HepG2 (cell line): ENCODE measurements at regions not wholly inside any gene's neighbourhood (a gene's known extent, or its start where the extent isn't known, plus 50 kb on each side); places are given as distances from the start of the nearest gene placed in this dataset.

Source experiments
- ATAC-seq: fragments of 200-7000 bp; cut with Tn5 transposase; 3 replicates; pipeline ENCODE4 v1.9.1; 2020; ENCODE audit warnings: mild to moderate bottlenecking, moderate library complexity
- BruUV-seq: library from RNA; stranded (reverse); fragments of 400-500 nt; replicated peaks from 2 replicates; lab custom pipeline; 2021; lab: Mats Ljungman, UMichigan
- CTCF ChIA-PET: fragments of 300-600 bp; formaldehyde crosslinking; extraction: SDS; loops from one replicate; lab custom pipeline; 2021; ENCODE audit warnings: low total read pairs, inconsistent platforms, low intra/inter-chr PET ratio; lab: Yijun Ruan, JAX
- POLR2A ChIA-PET: fragments of 350-600 bp; sonication (Branson Sonifier 250); formaldehyde crosslinking; loops from one replicate; lab custom pipeline; 2020; ENCODE audit warnings: antibody characterized with exemption, inconsistent platforms; lab: Yijun Ruan, JAX
- DNase-seq: peaks from one replicate; pipeline ENCODE4 v3.0.0-alpha.2; 2015; ENCODE audit warnings: low spot score
- FAIRE-seq: peaks from 3 replicates; lab custom pipeline; 2011; peaks lifted over from hg19 to GRCh38; lab: Jason Lieb, UNC
- H2AFZ ChIP-seq: one replicate; pipeline ENCODE4 v1.6.1; 2011; ENCODE audit warnings: low read length, inconsistent platforms
- H3K27ac ChIP-seq: fragments of 300-600 bp; 3 replicates; pipeline ENCODE4 v1.8.0; 2011; ENCODE audit warnings: mixed run types, mild to moderate bottlenecking, mixed read lengths, low read length, inconsistent platforms; ENCODE audit not compliant: insufficient read depth; ENCODE audit errors: extremely low read length
- H3K27me3 ChIP-seq, 2 experiments: fragments of 200-600 bp in 1 of 2; 2 replicates in 1 of 2; 3 replicates in 1 of 2; pipeline versions ENCODE4 v1.6.0 to v1.8.0; 2011; ENCODE audit warnings: low read length in 2 of 2, mild to moderate bottlenecking in 2 of 2, moderate library complexity in 2 of 2, inconsistent platforms in 1 of 2; ENCODE audit not compliant: insufficient read depth in 2 of 2, control insufficient read depth in 1 of 2
- H3K36me3 ChIP-seq, 2 experiments: fragments of 200-600 bp in 1 of 2; replicated peaks in 1 of 2; 2 replicates in 1 of 2; 3 replicates in 1 of 2; pipeline versions ENCODE4 v1.5.1 to v1.8.0; 2011; ENCODE audit warnings: low read length in 2 of 2, inconsistent platforms in 1 of 2; ENCODE audit not compliant: insufficient read depth in 2 of 2, control insufficient read depth in 1 of 2
- H3K4me1 ChIP-seq: 2 replicates; pipeline ENCODE4 v1.5.1; 2012; ENCODE audit warnings: low read length, inconsistent platforms; ENCODE audit not compliant: insufficient read depth
- H3K4me2 ChIP-seq: 2 replicates; pipeline ENCODE4 v1.6.0; 2011; ENCODE audit warnings: low read depth, low read length, inconsistent platforms
- H3K4me3 ChIP-seq, 3 experiments: fragments of 200-600 bp in 1 of 3; sonication (generic), shearing (Covaris generic) in 1 of 3; replicated peaks in 1 of 3; 2 replicates each; pipeline ENCODE4 v1.5.1; 2011 to 2016; ENCODE audit warnings: low read length in 3 of 3, inconsistent platforms in 2 of 3, low read depth in 2 of 3, mild to moderate bottlenecking in 2 of 3, control low read depth in 1 of 3, mixed read lengths in 1 of 3; ENCODE audit not compliant: insufficient read depth in 1 of 3
- H3K79me2 ChIP-seq: one replicate; pipeline ENCODE4 v1.6.1; 2011; ENCODE audit warnings: low read length, inconsistent platforms; ENCODE audit not compliant: insufficient read depth
- H3K9ac ChIP-seq: 2 replicates; pipeline ENCODE4 v1.6.0; 2011; ENCODE audit warnings: mild to moderate bottlenecking, low read depth, low read length, inconsistent platforms; ENCODE audit not compliant: insufficient read depth
- H3K9me3 ChIP-seq: 2 replicates; pipeline ENCODE4 v1.5.1; 2012; ENCODE audit warnings: mild to moderate bottlenecking, low read length
- H4K20me1 ChIP-seq: 2 replicates; pipeline ENCODE4 v1.6.0; 2011; ENCODE audit warnings: inconsistent platforms, mild to moderate bottlenecking, low read length, moderate library complexity; ENCODE audit not compliant: insufficient read depth
- CTCF ChIP-seq: sonication (generic); formaldehyde crosslinking; IDR thresholded peaks from 2 replicates; pipeline ENCODE4 v1.5.0; 2020; ENCODE audit warnings: mild to moderate bottlenecking, missing genetic modification reagents, moderate library complexity
- GTF2F1 ChIP-seq: fragments of 150-350 bp; IDR thresholded peaks from 2 replicates; pipeline ENCODE4 v1.6.1; 2014; ENCODE audit warnings: low read length
- GZF1 ChIP-seq: sonication (generic); formaldehyde crosslinking; IDR thresholded peaks from 2 replicates; pipeline ENCODE4 v1.5.1; 2020; ENCODE audit warnings: mild to moderate bottlenecking, missing genetic modification reagents
- HDAC6 ChIP-seq: fragments of 200-600 bp; sonication (generic); IDR thresholded peaks from 2 replicates; pipeline ENCODE4 v1.7.0; 2017; ENCODE audit warnings: mild to moderate bottlenecking, antibody characterized with exemption, low read length, low read depth
- NFE2L1 ChIP-seq: sonication (generic); formaldehyde crosslinking; IDR thresholded peaks from 2 replicates; pipeline ENCODE4 v1.4.0; 2020; ENCODE audit warnings: missing genetic modification reagents, mild to moderate bottlenecking, borderline replicate concordance
- NFIB ChIP-seq: sonication (generic); formaldehyde crosslinking; IDR thresholded peaks from 2 replicates; pipeline ENCODE4 v1.9.0; 2021; ENCODE audit warnings: missing genetic modification reagents, mild to moderate bottlenecking, borderline replicate concordance
- RFXANK ChIP-seq: IDR thresholded peaks from 2 replicates; pipeline ENCODE4 v1.6.1; 2016
- STAG1 ChIP-seq: sonication (generic); formaldehyde crosslinking; IDR thresholded peaks from 2 replicates; pipeline ENCODE4 v1.4.0; 2020; ENCODE audit warnings: missing genetic modification reagents
- TEAD3 ChIP-seq: optimal IDR thresholded peaks from 2 replicates; pipeline ENCODE3; 2016; ENCODE audit warnings: borderline replicate concordance
- TEF ChIP-seq: sonication (generic); formaldehyde crosslinking; IDR thresholded peaks from 2 replicates; pipeline ENCODE4 v1.5.0; 2020; ENCODE audit warnings: missing genetic modification reagents
- ZNF142 ChIP-seq: sonication (generic); formaldehyde crosslinking; IDR thresholded peaks from 2 replicates; pipeline ENCODE4 v1.4.0; 2020; ENCODE audit warnings: missing genetic modification reagents
- WGBS: methylation state at CpG from one replicate; pipeline ENCODE4 v1.1.6; 2017; ENCODE audit warnings: low lambda C conversion rate; 5-methylcytosine and 5-hydroxymethylcytosine counted together
- in situ Hi-C: cut with HindIII; loops from 2 replicates; pipeline ENCODE4 v1.10.0; 2017; ENCODE audit warnings: low pct_unique_long_range_greater_than_20kb; ENCODE audit not compliant: extremely low pct_ligation_motif_present
- intact Hi-C: fragments of 100-400 bp; cut with micrococcal nuclease; formaldehyde crosslinking; loops from one replicate; pipeline ENCODE4 v1.10.0; 2022; ENCODE audit not compliant: unreplicated experiment
- TF ChIP-seq, protein P1 (sequence below): sonication (generic); formaldehyde crosslinking; IDR thresholded peaks from 2 replicates; pipeline ENCODE4 v1.4.0; 2020; ENCODE audit warnings: mild to moderate bottlenecking, missing genetic modification reagents
- TF ChIP-seq, protein P2 (sequence below): sonication (generic); formaldehyde crosslinking; IDR thresholded peaks from 2 replicates; pipeline ENCODE4 v1.4.0; 2020; ENCODE audit warnings: mild to moderate bottlenecking, low read depth, missing genetic modification reagents
- TF ChIP-seq, protein P3 (sequence below): sonication (generic); formaldehyde crosslinking; IDR thresholded peaks from 2 replicates; pipeline ENCODE4 v1.4.0; 2020; ENCODE audit warnings: missing genetic modification reagents

GRCh38 chr18:41207706-41208105 is 747.3 kb upstream of the PIK3C3 start:
- Histone ChIP-seq H3K79me2 (no peaks in the 10 kb centered on the region), H4K20me1 (no peaks in the 10 kb centered on the region), H3K4me2 (no peak overlapping the region), H3K9me3 (no peaks in the 10 kb centered on the region), H3K9ac (no peak overlapping the region), H3K4me1 (no peaks in the 10 kb centered on the region), H3K36me3 (no peaks in the 10 kb centered on the region), H3K4me3 (no peak overlapping the region), H3K27ac (no peak overlapping the region), H2AFZ (no peak overlapping the region), H3K27me3 (no peaks in the 10 kb centered on the region)
- DNase-seq (no peak), FAIRE-seq (no peak), ATAC-seq (no peak)
- intact Hi-C loops: no loop called here
- BruUV-seq: no TSS peak
- ChIA-PET POLR2A (no interaction called here), CTCF (no interaction called here)
- in situ Hi-C loops: no loop called here
- 1% methylated on average over 2 of the region's 2 CpGs for whole genome bisulfite sequencing
- TF ChIP-seq, protein P1, sequence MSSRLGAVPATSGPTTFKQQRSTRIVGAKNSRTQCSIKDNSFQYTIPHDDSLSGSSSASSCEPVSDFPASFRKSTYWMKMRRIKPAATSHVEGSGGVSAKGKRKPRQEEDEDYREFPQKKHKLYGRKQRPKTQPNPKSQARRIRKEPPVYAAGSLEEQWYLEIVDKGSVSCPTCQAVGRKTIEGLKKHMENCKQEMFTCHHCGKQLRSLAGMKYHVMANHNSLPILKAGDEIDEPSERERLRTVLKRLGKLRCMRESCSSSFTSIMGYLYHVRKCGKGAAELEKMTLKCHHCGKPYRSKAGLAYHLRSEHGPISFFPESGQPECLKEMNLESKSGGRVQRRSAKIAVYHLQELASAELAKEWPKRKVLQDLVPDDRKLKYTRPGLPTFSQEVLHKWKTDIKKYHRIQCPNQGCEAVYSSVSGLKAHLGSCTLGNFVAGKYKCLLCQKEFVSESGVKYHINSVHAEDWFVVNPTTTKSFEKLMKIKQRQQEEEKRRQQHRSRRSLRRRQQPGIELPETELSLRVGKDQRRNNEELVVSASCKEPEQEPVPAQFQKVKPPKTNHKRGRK (CRISPR knock-in tag): no peak
- TF ChIP-seq, protein P2, sequence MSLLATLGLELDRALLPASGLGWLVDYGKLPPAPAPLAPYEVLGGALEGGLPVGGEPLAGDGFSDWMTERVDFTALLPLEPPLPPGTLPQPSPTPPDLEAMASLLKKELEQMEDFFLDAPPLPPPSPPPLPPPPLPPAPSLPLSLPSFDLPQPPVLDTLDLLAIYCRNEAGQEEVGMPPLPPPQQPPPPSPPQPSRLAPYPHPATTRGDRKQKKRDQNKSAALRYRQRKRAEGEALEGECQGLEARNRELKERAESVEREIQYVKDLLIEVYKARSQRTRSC (CRISPR knock-in tag): no peak
- TF ChIP-seq, protein P3, sequence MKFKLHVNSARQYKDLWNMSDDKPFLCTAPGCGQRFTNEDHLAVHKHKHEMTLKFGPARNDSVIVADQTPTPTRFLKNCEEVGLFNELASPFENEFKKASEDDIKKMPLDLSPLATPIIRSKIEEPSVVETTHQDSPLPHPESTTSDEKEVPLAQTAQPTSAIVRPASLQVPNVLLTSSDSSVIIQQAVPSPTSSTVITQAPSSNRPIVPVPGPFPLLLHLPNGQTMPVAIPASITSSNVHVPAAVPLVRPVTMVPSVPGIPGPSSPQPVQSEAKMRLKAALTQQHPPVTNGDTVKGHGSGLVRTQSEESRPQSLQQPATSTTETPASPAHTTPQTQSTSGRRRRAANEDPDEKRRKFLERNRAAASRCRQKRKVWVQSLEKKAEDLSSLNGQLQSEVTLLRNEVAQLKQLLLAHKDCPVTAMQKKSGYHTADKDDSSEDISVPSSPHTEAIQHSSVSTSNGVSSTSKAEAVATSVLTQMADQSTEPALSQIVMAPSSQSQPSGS (CRISPR knock-in tag): no peak
- TF ChIP-seq STAG1 (CRISPR knock-in tag) (no peak), GTF2F1 (no peak), CTCF (CRISPR knock-in tag) (no peak), HDAC6 (no peak), TEF (no peak), RFXANK (CRISPR knock-in tag) (no peak), NFE2L1 (no peak), NFIB (CRISPR knock-in tag) (no peak), ZNF142 (CRISPR knock-in tag) (no peak), GZF1 (CRISPR knock-in tag) (no peak), TEAD3 (CRISPR knock-in tag) (no peak)
